ENCODE measurements at regions not wholly inside any gene's neighbourhood (a gene's known extent, or its start where the extent isn't known, plus 50 kb on each side); places are given as distances from the start of the nearest gene placed in this dataset.

- DNase-seq (ENCODE audit: low spot score): no peak
These were observed 188.6 kb downstream of the BMP2 start for GRCh38 chr20:6956056-6956455.

- no peak for DNase-seq (ENCODE audit: low spot score)
These were observed 189.1 kb downstream of the BMP2 start for GRCh38 chr20:6956574-6956973.

GRCh38 chr20:6959900-6960312 lies 192.4 kb downstream of the BMP2 start:
- DNase-seq (ENCODE audit: low spot score): no peak

GRCh38 chr20:6966721-6967120 lies 199.2 kb downstream of the BMP2 start:
- DNase-seq (ENCODE audit: low spot score): no peak

GRCh38 chr20:6974838-6975237 lies 207.4 kb downstream of the BMP2 start:
- no peak for DNase-seq (ENCODE audit: low spot score)

GRCh38 chr20:6975311-6975710 lies 207.8 kb downstream of the BMP2 start:
- no peak for DNase-seq (ENCODE audit: low spot score)

GRCh38 chr20:6976106-6976900 lies 208.8 kb downstream of the BMP2 start:
- DNase-seq (ENCODE audit: low spot score): no peak

GRCh38 chr20:6979621-6980020 lies 212.1 kb downstream of the BMP2 start:
- no peak for DNase-seq (ENCODE audit: low spot score)

- DNase-seq (ENCODE audit: low spot score): no peak
These were observed 225.5 kb downstream of the BMP2 start for GRCh38 chr20:6993011-6993410.

GRCh38 chr20:6993511-6993910 lies 226.0 kb downstream of the BMP2 start:
- DNase-seq (ENCODE audit: low spot score): no peak

GRCh38 chr20:6994452-6994851 lies 227.0 kb downstream of the BMP2 start:
- DNase-seq (ENCODE audit: low spot score): no peak

GRCh38 chr20:6998909-6999308 lies 231.4 kb downstream of the BMP2 start:
- no peak for DNase-seq (ENCODE audit: low spot score)

GRCh38 chr20:6999381-6999780 lies 231.9 kb downstream of the BMP2 start:
- no peak for DNase-seq (ENCODE audit: low spot score)

- DNase-seq (ENCODE audit: low spot score): no peak
These were observed 236.1 kb downstream of the BMP2 start for GRCh38 chr20:7003598-7003997.

GRCh38 chr20:7004801-7005200 lies 237.3 kb downstream of the BMP2 start:
- DNase-seq (ENCODE audit: low spot score): no peak

GRCh38 chr20:7010527-7010926 lies 243.0 kb downstream of the BMP2 start:
- DNase-seq (ENCODE audit: low spot score): no peak

- DNase-seq (ENCODE audit: low spot score): no peak
These were observed 247.8 kb downstream of the BMP2 start for GRCh38 chr20:7015257-7015656.

GRCh38 chr20:7022597-7022996 lies 255.1 kb downstream of the BMP2 start:
- no peak for DNase-seq (ENCODE audit: low spot score)

GRCh38 chr20:7025635-7026034 lies 258.1 kb downstream of the BMP2 start:
- DNase-seq (ENCODE audit: low spot score): no peak

GRCh38 chr20:7029019-7029418 lies 261.5 kb downstream of the BMP2 start:
- no peak for DNase-seq (ENCODE audit: low spot score)

GRCh38 chr20:7031222-7031621 lies 263.7 kb downstream of the BMP2 start:
- no peak for DNase-seq (ENCODE audit: low spot score)

GRCh38 chr20:7038029-7038428 lies 270.5 kb downstream of the BMP2 start:
- DNase-seq (ENCODE audit: low spot score): no peak

- DNase-seq (ENCODE audit: low spot score): no peak
These were observed 290.1 kb downstream of the BMP2 start for GRCh38 chr20:7057611-7058010.

- DNase-seq (ENCODE audit: low spot score): no peak
These were observed 311.3 kb downstream of the BMP2 start for GRCh38 chr20:7078804-7079203.
